IMR-90 (cell line): ENCODE measurements at regions not wholly inside any gene's neighbourhood (a gene's known extent, or its start where the extent isn't known, plus 50 kb on each side); places are given as distances from the start of the nearest gene placed in this dataset.

Source experiments
- BHLHE40 ChIP-seq: fragments of 150-350 bp; IDR thresholded peaks from 2 replicates; pipeline ENCODE4 v1.6.1; 2016; ENCODE audit warnings: mild to moderate bottlenecking, low read depth, low read length
- CEBPB ChIP-seq: IDR thresholded peaks from 2 replicates; pipeline ENCODE4 v1.6.1; 2012; ENCODE audit warnings: low read depth, low read length, improper control_type of control experiment
- CHD1 ChIP-seq: IDR thresholded peaks from 2 replicates; pipeline ENCODE4 v1.6.1; 2012; ENCODE audit warnings: low read depth, low read length, improper control_type of control experiment
- CTCF ChIP-seq: conservative IDR thresholded peaks from 2 replicates; pipeline ENCODE4 v1.5.1; 2012; ENCODE audit warnings: mild to moderate bottlenecking, low read depth, low read length, improper control_type of control experiment
- ELK1 ChIP-seq: fragments of 150-350 bp; IDR thresholded peaks from 2 replicates; pipeline ENCODE4 v1.6.1; 2016; ENCODE audit warnings: low read depth, mild to moderate bottlenecking, low read length, moderate library complexity, borderline replicate concordance
- FOS ChIP-seq: fragments of 150-350 bp; IDR thresholded peaks from 2 replicates; pipeline ENCODE4 v1.6.1; 2016; ENCODE audit warnings: low read depth, low read length
- MAFK ChIP-seq: IDR thresholded peaks from 2 replicates; pipeline ENCODE4 v1.6.1; 2012; ENCODE audit warnings: low read depth, low read length, improper control_type of control experiment
- MAZ ChIP-seq: IDR thresholded peaks from 2 replicates; pipeline ENCODE4 v1.6.1; 2012; ENCODE audit warnings: low read depth, mild to moderate bottlenecking, low read length, improper control_type of control experiment, moderate library complexity, borderline replicate concordance
- POLR2A ChIP-seq: IDR thresholded peaks from 2 replicates; pipeline ENCODE4 v1.6.1; 2012; ENCODE audit warnings: mild to moderate bottlenecking, low read depth, low read length
- RCOR1 ChIP-seq: IDR thresholded peaks from 2 replicates; pipeline ENCODE4 v1.6.1; 2012; ENCODE audit warnings: mild to moderate bottlenecking, low read length, improper control_type of control experiment; ENCODE audit not compliant: insufficient replicate concordance
- RFX5 ChIP-seq: IDR thresholded peaks from 2 replicates; pipeline ENCODE4 v1.8.0; 2012; ENCODE audit warnings: low read depth, mild to moderate bottlenecking, low read length, moderate library complexity
- SMC3 ChIP-seq: fragments of 150-350 bp; IDR thresholded peaks from 2 replicates; pipeline ENCODE4 v1.6.1; 2016; ENCODE audit warnings: low read depth, mild to moderate bottlenecking, antibody characterized with exemption, low read length, moderate library complexity
- USF2 ChIP-seq: fragments of 150-350 bp; IDR thresholded peaks from 2 replicates; pipeline ENCODE4 v1.6.1; 2017; ENCODE audit warnings: mild to moderate bottlenecking, antibody characterized with exemption, low read length, low read depth

DNA sequence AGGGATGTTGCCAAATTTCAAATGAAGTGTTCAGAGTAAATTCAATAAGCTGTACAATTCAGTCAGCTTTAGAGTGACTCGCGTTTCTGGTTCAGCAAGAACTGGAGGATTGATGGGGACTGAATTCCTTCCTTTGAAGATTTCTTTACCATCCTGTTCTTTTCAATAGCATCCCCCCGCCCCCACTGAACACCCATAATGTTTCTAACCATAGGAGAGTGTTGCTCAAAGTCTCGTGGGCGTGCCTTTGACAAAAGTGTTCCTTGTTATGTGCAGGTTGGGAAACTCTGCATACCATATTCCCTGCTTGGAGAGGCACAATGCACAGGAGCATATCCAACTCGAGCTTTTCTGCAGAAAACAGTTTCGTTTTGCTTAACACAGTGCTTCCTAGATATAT is 323.5 kb upstream of the CASK start:
- TF ChIP-seq CTCF (no peak), MAFK (no peak), CEBPB (no peak), USF2 (no peak), POLR2A (no peak), MAZ (no peak), CHD1 (no peak), SMC3 (no peak), RCOR1 (no peak), RFX5 (no peak), BHLHE40 (no peak), FOS (no peak), ELK1 (no peak)
